Kidney tubule cell (primary cell): ENCODE measurements at regions not wholly inside any gene's neighbourhood (a gene's known extent, or its start where the extent isn't known, plus 50 kb on each side); places are given as distances from the start of the nearest gene placed in this dataset.
"Not testable (repeated sequence)": the region's sequence is repeated elsewhere in the genome, so short reads cannot be mapped to it uniquely, and the experiment has no call there.

Source experiments
- DNase-seq: peaks from one replicate; pipeline ENCODE4 v3.0.0-alpha.2; 2018; ENCODE audit warnings: low spot score

- no peak for DNase-seq
These were observed 1039.3 kb downstream of the STPG2 start for GRCh38 chr4:97104006-97104405.

DNA sequence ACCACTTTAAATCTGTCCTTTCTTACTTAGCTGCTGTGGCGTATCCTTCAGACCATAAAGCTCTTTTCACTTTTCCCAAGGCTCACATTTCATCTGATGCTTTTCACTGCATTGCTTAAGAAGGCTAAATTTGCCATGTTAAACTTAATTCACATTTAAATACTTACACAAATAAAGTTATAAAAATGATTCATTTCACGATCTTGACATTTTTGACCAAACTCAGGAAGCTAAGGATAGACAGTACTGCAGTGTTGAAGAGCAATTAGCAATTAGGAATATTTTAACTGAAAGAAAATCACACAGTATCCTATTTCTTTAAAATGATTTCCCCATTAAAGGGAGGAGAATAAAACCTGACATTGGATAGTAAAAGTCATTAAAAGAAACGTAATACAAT lies 1038.6 kb downstream of the STPG2 start:
- no peak for DNase-seq

- DNase-seq = peak; percentile 8
These were observed 1037.8 kb downstream of the STPG2 start for GRCh38 chr4:97105347-97106099.

GRCh38 chr4:97106161-97106560 lies 1037.1 kb downstream of the STPG2 start:
- no peak for DNase-seq

DNA sequence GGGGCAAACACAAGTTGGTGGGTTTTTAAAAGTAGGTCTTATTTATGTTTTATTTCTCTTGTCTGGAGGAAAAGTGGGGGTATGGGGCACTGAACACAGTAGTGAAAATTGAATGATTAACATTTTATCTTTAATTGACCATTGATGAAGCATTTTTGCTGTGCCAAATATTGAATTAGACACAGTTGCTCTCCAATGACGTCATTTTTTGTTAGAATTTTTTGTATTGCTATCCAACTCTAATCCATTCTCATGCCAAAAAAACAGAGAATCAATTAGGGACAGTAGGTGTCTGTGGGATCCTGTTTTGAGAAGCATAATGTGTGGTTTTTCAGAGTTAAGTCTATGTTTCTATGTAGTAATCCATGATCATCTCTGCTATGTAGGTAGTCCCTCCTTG lies 1032.8 kb downstream of the STPG2 start:
- DNase-seq = no peak

GRCh38 chr4:97116511-97116910 lies 1026.8 kb downstream of the STPG2 start:
- no peak for DNase-seq

DNA sequence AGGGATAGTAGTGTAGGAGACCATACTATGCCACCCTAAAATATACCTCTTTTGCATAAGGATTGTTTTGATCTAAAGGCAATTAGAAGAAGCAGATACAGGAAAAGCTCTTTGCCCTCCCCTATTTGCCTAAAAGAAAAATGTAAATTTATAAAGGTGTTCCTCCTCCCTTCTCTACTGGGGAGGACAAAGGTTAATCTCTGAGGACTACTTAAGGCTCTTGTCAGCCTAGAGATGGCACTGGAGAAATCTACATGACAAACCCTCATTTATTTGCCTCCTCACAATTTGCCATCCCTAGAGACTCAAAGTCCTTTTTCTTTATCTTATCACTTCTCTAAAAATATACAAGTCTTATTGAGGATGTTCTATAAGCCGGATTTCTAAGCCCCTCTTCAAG lies 1021.8 kb downstream of the STPG2 start:
- no peak for DNase-seq

- DNase-seq = no peak
These were observed 1019.7 kb downstream of the STPG2 start for GRCh38 chr4:97123573-97123972.

GRCh38 chr4:97132435-97132834 lies 1010.8 kb downstream of the STPG2 start:
- DNase-seq = no peak

DNA sequence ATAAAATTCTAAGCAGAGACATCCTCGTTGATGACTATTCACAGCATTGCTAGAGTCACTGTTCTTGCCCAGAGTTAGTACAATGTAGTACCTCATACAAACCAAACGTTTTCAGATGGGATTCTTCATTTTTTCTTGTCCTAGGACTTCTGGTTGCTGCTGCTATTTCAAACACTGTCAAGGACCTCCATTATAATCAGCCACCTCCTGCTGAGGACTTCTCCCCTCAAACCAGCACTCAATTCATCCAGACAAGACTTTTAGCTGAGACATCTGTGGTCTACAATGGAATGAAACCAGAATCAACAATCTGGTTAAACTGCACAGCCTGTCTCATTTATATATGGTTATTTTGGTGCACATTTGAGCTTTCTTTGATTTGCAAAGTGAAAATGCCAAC lies 1008.8 kb downstream of the STPG2 start:
- DNase-seq = no peak

DNA sequence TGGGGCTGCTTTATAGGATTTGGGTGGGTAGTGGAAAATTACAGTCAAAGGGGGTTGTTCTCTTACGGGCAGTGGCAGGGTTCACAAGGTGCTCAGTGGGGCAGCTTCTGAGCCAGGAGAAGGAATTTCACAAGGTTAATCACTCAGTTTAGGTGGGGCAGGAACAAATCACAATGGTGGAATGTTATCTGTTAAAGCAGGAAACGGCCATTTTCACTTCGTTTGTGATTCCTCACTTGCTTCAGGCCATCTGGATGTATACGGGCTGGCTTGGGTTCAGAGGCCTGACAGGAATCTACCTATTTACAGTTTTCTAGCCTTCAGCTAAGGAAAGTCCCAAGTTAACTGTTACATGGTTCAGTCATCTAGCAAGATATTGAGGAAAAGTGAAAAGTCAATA lies 1003.5 kb downstream of the STPG2 start:
- DNase-seq = no peak

DNA sequence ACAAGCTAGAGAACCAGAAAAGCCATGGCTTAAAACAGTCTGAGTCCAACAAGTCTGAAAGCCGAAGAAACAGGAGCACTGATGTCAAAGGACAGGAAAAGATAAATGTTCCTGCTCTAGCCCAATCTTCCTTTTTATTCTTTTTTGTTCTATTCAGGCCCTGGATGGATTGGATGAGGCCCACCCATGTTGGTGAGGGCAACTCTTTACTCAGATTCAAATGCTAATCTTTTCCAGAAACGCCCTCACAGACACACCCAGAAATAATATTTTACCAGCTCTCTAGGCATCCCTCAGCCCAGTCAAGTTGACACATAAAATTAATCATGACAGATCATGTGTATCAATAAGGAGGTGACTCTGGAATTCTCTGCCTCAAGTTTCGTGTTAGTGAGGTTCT lies 1002.7 kb downstream of the STPG2 start:
- DNase-seq = no peak

GRCh38 chr4:97141332-97141731 lies 1001.9 kb downstream of the STPG2 start:
- DNase-seq = not testable (repeated sequence)

DNA sequence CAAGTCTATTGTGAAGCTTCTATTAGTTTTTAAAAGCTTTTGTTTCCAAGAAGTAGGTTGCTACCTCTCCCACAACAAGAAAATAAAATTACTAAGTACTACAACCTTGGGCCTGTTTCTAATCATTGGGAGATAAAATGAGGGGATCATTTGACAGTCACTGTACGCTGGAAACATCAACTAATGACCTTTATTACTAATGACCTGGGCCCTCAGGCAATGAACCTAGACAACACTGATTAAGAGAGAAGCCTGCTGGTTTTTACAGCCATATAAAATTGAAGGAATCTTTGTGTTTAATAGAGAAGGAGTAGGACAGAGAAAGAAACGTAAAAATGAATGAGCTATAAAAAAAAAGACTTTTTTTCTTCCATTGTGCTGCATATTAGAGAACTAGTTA lies 1000.9 kb downstream of the STPG2 start:
- no peak for DNase-seq

GRCh38 chr4:97142893-97143292 lies 1000.4 kb downstream of the STPG2 start:
- no peak for DNase-seq

GRCh38 chr4:97144199-97144598 lies 999.1 kb downstream of the STPG2 start:
- DNase-seq = no peak

DNA sequence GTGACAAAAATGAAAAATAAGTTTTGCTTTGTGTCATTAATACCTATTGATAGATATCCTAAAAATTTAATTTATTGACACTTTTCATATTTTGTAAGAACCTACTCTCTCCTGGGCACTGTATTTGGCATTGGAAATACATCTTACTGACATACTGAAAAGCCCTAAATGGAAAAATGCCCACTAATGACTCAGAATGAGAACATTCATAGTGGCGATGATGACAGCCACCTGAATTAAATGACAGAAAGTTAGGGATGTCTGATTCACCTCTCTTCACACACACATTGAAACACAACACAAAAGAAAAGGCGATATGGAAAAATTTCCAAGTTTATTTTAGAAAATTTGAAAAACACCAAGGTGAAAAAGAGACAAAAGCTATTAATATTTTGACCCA lies 992.3 kb downstream of the STPG2 start:
- peak; percentile 20 for DNase-seq

DNA sequence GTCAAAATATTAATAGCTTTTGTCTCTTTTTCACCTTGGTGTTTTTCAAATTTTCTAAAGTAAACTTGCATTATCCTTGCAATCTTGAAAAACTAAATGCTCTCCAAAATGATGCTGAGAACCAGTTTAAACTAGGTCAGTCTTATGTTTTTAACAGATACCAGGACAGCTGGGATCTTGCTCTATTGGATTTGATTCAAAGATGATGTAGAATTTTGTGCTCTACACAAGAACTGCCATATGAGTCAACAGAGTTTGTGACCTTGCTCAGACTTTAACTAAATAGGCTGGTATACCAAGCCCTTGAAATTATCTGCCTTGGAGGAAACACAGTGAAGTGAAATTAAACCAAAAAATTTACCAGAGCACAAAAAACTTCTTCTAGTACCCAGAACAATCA lies 991.1 kb downstream of the STPG2 start:
- DNase-seq = no peak

- peak; percentile 22 for DNase-seq
These were observed 990.2 kb downstream of the STPG2 start for GRCh38 chr4:97153042-97153441.

DNA sequence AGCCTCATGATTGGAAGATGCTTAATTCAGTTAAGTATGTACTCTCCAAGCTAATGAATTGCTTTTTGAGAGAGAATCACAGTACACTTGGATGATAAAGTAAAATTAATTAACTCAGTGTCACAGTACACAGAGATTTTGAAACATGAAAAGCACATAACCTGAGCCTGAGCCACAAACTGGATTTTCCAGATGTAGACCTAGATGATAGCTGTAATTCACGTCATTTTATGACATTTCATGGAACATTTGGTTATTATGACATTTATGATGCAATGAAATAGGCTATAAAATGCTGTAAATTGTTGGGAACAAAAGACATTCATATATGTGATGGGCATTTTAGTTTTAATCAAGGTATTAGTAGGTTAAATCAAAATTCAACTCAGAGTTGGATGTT lies 983.7 kb downstream of the STPG2 start:
- DNase-seq = no peak

DNA sequence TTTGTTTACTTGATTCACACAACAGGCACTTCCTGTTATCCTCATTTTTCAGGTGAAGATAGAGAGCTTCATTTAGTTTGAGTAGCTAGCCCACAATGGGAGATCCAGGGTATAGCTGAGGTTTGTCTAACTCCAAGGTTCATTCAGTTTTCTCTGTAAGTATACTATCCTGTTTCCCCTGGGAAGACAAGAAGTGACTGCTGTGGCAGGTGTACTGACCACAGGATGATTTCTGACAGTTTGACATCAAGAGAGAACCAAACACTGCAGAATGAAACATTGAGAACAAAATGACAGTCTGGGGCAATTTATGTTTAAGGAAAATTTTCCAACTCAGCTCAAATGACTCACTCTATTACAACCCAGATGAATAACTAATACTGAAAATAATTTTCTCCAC lies 958.0 kb downstream of the STPG2 start:
- DNase-seq = no peak

DNA sequence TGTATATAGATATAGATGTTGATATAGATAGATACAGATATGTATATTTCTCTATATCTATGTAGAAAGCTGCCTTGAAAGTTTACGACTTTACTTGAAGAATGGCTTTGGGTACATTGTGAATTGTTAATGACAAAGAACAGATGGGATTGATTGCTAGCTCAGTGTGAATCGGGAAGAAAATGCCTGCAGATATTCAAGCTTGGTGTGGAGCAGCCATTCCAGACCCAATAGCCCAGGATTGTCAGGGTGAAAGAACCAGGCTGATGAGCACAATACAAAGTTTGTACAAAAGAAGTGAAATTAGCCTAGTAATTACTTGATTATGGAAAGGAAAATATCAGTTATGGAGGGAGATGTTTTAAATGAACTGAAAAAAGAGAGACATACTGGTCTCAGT lies 946.2 kb downstream of the STPG2 start:
- no peak for DNase-seq

- DNase-seq = no peak
These were observed 934.5 kb downstream of the STPG2 start for GRCh38 chr4:97208749-97209148.

GRCh38 chr4:97215409-97215941 lies 927.8 kb downstream of the STPG2 start:
- no peak for DNase-seq
